HCT116 (cell line): ENCODE measurements at regions not wholly inside any gene's neighbourhood (a gene's known extent, or its start where the extent isn't known, plus 50 kb on each side); places are given as distances from the start of the nearest gene placed in this dataset.

Experiments used
- ATAC-seq: fragments of 200-7000 bp; cut with Tn5 transposase; 2 replicates; pipeline ENCODE4 v1.9.1; 2020; ENCODE audit warnings: mild to moderate bottlenecking, moderate library complexity
- BruUV-seq: library from RNA; stranded (reverse); fragments of 400-500 nt; replicated peaks from 2 replicates; lab custom pipeline; 2021; lab: Mats Ljungman, UMichigan
- CTCF ChIA-PET: fragments of 300-600 bp; sonication (Branson Sonifier 250); formaldehyde crosslinking; loops from one replicate; lab custom pipeline; 2021; ENCODE audit warnings: antibody characterized with exemption; lab: Charles Lee
- POLR2A ChIA-PET: fragments of 300-600, 350-600 bp; sonication (Branson Sonifier 250); formaldehyde crosslinking; loops from one replicate; lab custom pipeline; 2021; ENCODE audit warnings: antibody characterized with exemption; lab: Charles Lee
- RAD21 ChIA-PET, 2 experiments: fragments of 300-600 bp; sonication (Branson Sonifier 250); formaldehyde crosslinking; loops; one replicate each; lab custom pipeline; 2023; ENCODE audit warnings: low total read pairs in 2 of 2; ENCODE audit not compliant: uncharacterized antibody in 2 of 2, unreplicated experiment in 2 of 2, low non-redundant PET in 1 of 2; lab: Charles Lee
- DNase-seq: peaks from one replicate; pipeline ENCODE4 v3.0.0-alpha.2; 2010; ENCODE audit warnings: low read depth, low spot score
- H2AFZ ChIP-seq: fragments of 200-600 bp; shearing (Covaris generic), sonication (generic); 2 replicates; pipeline ENCODE4 v1.6.1; 2017; ENCODE audit warnings: low read depth, mixed run types, mixed read lengths, antibody characterized with exemption, low read length; ENCODE audit not compliant: poor library complexity, severe bottlenecking
- H3K27ac ChIP-seq: 2 replicates; pipeline ENCODE4 v1.5.1; 2012; ENCODE audit warnings: low read depth, low read length
- H3K27me3 ChIP-seq: fragments of 200-600 bp; sonication (generic); 2 replicates; pipeline ENCODE4 v1.6.1; 2016; ENCODE audit warnings: mixed run types, low read length, mixed read lengths; ENCODE audit not compliant: insufficient read depth
- H3K36me3 ChIP-seq, 2 experiments: fragments of 200-500 bp in 1 of 2; fragments of 200-600 bp in 1 of 2; sonication (Bioruptor generic) in 1 of 2; sonication (generic) in 1 of 2; 2 replicates each; pipeline versions ENCODE4 v1.5.1 to v1.6.1; 2014 to 2016; ENCODE audit warnings: low read length in 2 of 2, inconsistent platforms in 1 of 2, mixed read lengths in 1 of 2, mixed run types in 1 of 2; ENCODE audit not compliant: insufficient read depth in 2 of 2, control insufficient read depth in 1 of 2
- H3K4me1 ChIP-seq, 2 experiments: fragments of 200-600 bp in 1 of 2; sonication (generic) in 1 of 2; 2 replicates each; pipeline versions ENCODE4 v1.5.1 to v1.6.1; 2012 to 2017; ENCODE audit warnings: low read length in 2 of 2, inconsistent platforms in 1 of 2, mild to moderate bottlenecking in 1 of 2, mixed read lengths in 1 of 2, mixed run types in 1 of 2, moderate library complexity in 1 of 2; ENCODE audit not compliant: insufficient read depth in 2 of 2, control insufficient read depth in 1 of 2
- H3K4me2 ChIP-seq: fragments of 200-600 bp; sonication (generic); 2 replicates; pipeline ENCODE4 v1.6.1; 2017; ENCODE audit warnings: mixed run types, low read length, mixed read lengths
- H3K4me3 ChIP-seq, 2 experiments: fragments of 200-600 bp in 1 of 2; sonication (generic) in 1 of 2; replicated peaks in 1 of 2; 2 replicates each; pipeline ENCODE4 v1.5.1; 2011 to 2016; ENCODE audit warnings: low read length in 2 of 2, control low read depth in 1 of 2, low read depth in 1 of 2, mild to moderate bottlenecking in 1 of 2, mixed read lengths in 1 of 2, mixed run types in 1 of 2
- H3K79me2 ChIP-seq: fragments of 200-600 bp; sonication (generic); 2 replicates; pipeline ENCODE4 v1.6.1; 2017; ENCODE audit warnings: mild to moderate bottlenecking, mixed run types, low read length, moderate library complexity, mixed read lengths; ENCODE audit not compliant: insufficient read depth
- H3K9ac ChIP-seq: fragments of 200-600 bp; sonication (generic); 2 replicates; pipeline ENCODE4 v1.6.1; 2016; ENCODE audit warnings: low read length, mixed read lengths
- H3K9me2 ChIP-seq: fragments of 200-600 bp; sonication (generic), shearing (Covaris generic); 2 replicates; pipeline ENCODE4 v1.6.1; 2017; ENCODE audit warnings: mixed run types, mild to moderate bottlenecking, moderate library complexity; ENCODE audit not compliant: insufficient read depth
- H3K9me3 ChIP-seq, 2 experiments: fragments of 200-500 bp in 1 of 2; fragments of 200-600 bp in 1 of 2; sonication (Bioruptor generic) in 1 of 2; sonication (generic) in 1 of 2; 2 replicates each; pipeline ENCODE4 v1.6.1; 2014 to 2017; ENCODE audit warnings: low read length in 2 of 2, mixed read lengths in 2 of 2, inconsistent platforms in 1 of 2, low read depth in 1 of 2, mild to moderate bottlenecking in 1 of 2, mixed run types in 1 of 2, moderate library complexity in 1 of 2; ENCODE audit not compliant: control insufficient read depth in 1 of 2, insufficient read depth in 1 of 2
- H4K20me1 ChIP-seq: fragments of 200-600 bp; sonication (generic), shearing (Covaris generic); 2 replicates; pipeline ENCODE4 v1.6.1; 2017; ENCODE audit warnings: mixed run types, mild to moderate bottlenecking, moderate library complexity; ENCODE audit not compliant: insufficient read depth
- ATF3 ChIP-seq: IDR thresholded peaks from 2 replicates; pipeline ENCODE4 v1.6.1; 2012
- CBX3 ChIP-seq: IDR thresholded peaks from 2 replicates; pipeline ENCODE4 v1.6.1; 2012; ENCODE audit warnings: low read depth
- CEBPB ChIP-seq: IDR thresholded peaks from 2 replicates; pipeline ENCODE4 v1.6.1; 2012; ENCODE audit warnings: low read depth
- EGR1 ChIP-seq: IDR thresholded peaks from 2 replicates; pipeline ENCODE4 v1.6.1; 2012; ENCODE audit warnings: low read depth
- ELF1 ChIP-seq: IDR thresholded peaks from 2 replicates; pipeline ENCODE4 v1.6.1; 2012; ENCODE audit warnings: low read depth, borderline replicate concordance
- EZH2 ChIP-seq: fragments of 200-600 bp; sonication (generic); IDR thresholded peaks from 2 replicates; pipeline ENCODE4 v1.6.1; 2017; ENCODE audit warnings: antibody characterized with exemption, mixed run types
- EZH2phosphoT487 ChIP-seq: fragments of 200-600 bp; IDR thresholded peaks from 2 replicates; pipeline ENCODE4 v1.6.1; 2018; ENCODE audit warnings: antibody characterized with exemption, borderline replicate concordance
- FOSL1 ChIP-seq: IDR thresholded peaks from 2 replicates; pipeline ENCODE4 v1.6.1; 2012; ENCODE audit warnings: low read depth
- MAX ChIP-seq: IDR thresholded peaks from 2 replicates; pipeline ENCODE4 v1.6.1; 2012
- POLR2A ChIP-seq: IDR thresholded peaks from 2 replicates; pipeline ENCODE4 v1.7.0; 2011; ENCODE audit warnings: borderline replicate concordance; ENCODE audit not compliant: insufficient read depth, insufficient read length; ENCODE audit errors: extremely low read depth
- RAD21 ChIP-seq: IDR thresholded peaks from 2 replicates; pipeline ENCODE4 v1.6.1; 2012; ENCODE audit warnings: low read depth, mild to moderate bottlenecking
- REST ChIP-seq: IDR thresholded peaks from 2 replicates; pipeline ENCODE4 v1.6.1; 2012; ENCODE audit warnings: low read depth
- SIN3A ChIP-seq: IDR thresholded peaks from 2 replicates; pipeline ENCODE4 v1.6.1; 2012; ENCODE audit warnings: low read depth
- SP1 ChIP-seq: IDR thresholded peaks from 2 replicates; pipeline ENCODE4 v1.6.1; 2012; ENCODE audit warnings: low read depth
- SRF ChIP-seq: IDR thresholded peaks from 2 replicates; pipeline ENCODE4 v1.6.1; 2012; ENCODE audit warnings: low read depth
- TCF7L2 ChIP-seq: IDR thresholded peaks from 2 replicates; pipeline ENCODE4 v1.7.0; 2011; ENCODE audit warnings: borderline replicate concordance, inconsistent platforms; ENCODE audit not compliant: insufficient read depth, insufficient read length; ENCODE audit errors: extremely low read depth
- ZBTB33 ChIP-seq: IDR thresholded peaks from 2 replicates; pipeline ENCODE4 v1.6.1; 2011; ENCODE audit warnings: mild to moderate bottlenecking, low read length, moderate library complexity; ENCODE audit not compliant: insufficient replicate concordance; ENCODE audit errors: extremely low read depth
- ZNF274 ChIP-seq: fragments of 200-500 bp; sonication (Bioruptor generic); IDR thresholded peaks from 2 replicates; pipeline ENCODE4 v1.6.1; 2014; ENCODE audit warnings: mild to moderate bottlenecking, low read depth, low read length, inconsistent platforms
- intact Hi-C: fragments of 100-400 bp; cut with micrococcal nuclease; formaldehyde crosslinking; loops from 2 replicates; pipeline ENCODE4 v1.10.0; 2022

- Histone ChIP-seq H3K4me3 (no peak overlapping the region), H2AFZ (no peak overlapping the region), H3K27ac (no peak overlapping the region), H3K27me3 (no peaks in the 10 kb centered on the region), H3K4me1 (no peaks in the 10 kb centered on the region), H3K9me3 (peaks cover 4 to 23% of the 10 kb centered on the region in 2 experiments; a peak in 2 of 4 replicates), H3K4me2 (no peak overlapping the region), H4K20me1 (no peaks in the 10 kb centered on the region), H3K9me2 (no peaks in the 10 kb centered on the region), H3K9ac (no peak overlapping the region), H3K36me3 (no peaks in the 10 kb centered on the region), H3K79me2 (no peaks in the 10 kb centered on the region)
- ChIA-PET RAD21 (no interaction called here), POLR2A (no interaction called here), CTCF (no interaction called here)
- ATAC-seq (no peak), DNase-seq (no peak)
- intact Hi-C loops = no loop called here
- TF ChIP-seq EGR1 (no peak), ZNF274 (no peak), EZH2phosphoT487 (no peak), REST (no peak), SIN3A (no peak), FOSL1 (no peak), ELF1 (no peak), SRF (no peak), ZBTB33 (no peak), SP1 (no peak), POLR2A (no peak), CBX3 (no peak), EZH2 (no peak), MAX (no peak), RAD21 (no peak), ATF3 (no peak), TCF7L2 (no peak), CEBPB (no peak)
- BruUV-seq = no TSS peak
These were observed 995.3 kb downstream of the SORCS1 start for GRCh38 chr10:106169241-106169640.
